ENCODE measurements at regions not wholly inside any gene's neighbourhood (a gene's known extent, or its start where the extent isn't known, plus 50 kb on each side); places are given as distances from the start of the nearest gene placed in this dataset.
"Not testable (repeated sequence)": the region's sequence is repeated elsewhere in the genome, so short reads cannot be mapped to it uniquely, and the experiment has no call there.

- no peak for ATAC-seq
- no peaks in the 10 kb centered on the region for H3K4me1 Mint-ChIP-seq
- DNase-seq (ENCODE audit: low spot score in 2 of 2): no peak
- H3K9me3 Mint-ChIP-seq: peaks cover 19% of the 10 kb centered on the region
- no peak overlapping the region for H3K27ac Mint-ChIP-seq
- H3K4me3 Mint-ChIP-seq: no peak overlapping the region
- H3K36me3 Mint-ChIP-seq: no peaks in the 10 kb centered on the region
These were observed 986.5 kb downstream of the TDRD15 start for GRCh38 chr2:22110244-22110651.

- Mint-ChIP-seq H3K36me3 (no peaks in the 10 kb centered on the region), H3K4me3 (no peak overlapping the region), H3K4me1 (no peaks in the 10 kb centered on the region), H3K9me3 (peaks cover 27% of the 10 kb centered on the region), H3K27ac (no peak overlapping the region)
- DNase-seq (ENCODE audit: low spot score in 2 of 2): no peak
- no peak for ATAC-seq
These were observed 1000.2 kb downstream of the TDRD15 start for GRCh38 chr2:22124003-22124402.

- Mint-ChIP-seq H3K4me3 (no peak overlapping the region), H3K36me3 (no peaks in the 10 kb centered on the region), H3K27ac (no peak overlapping the region), H3K9me3 (peaks cover 32% of the 10 kb centered on the region), H3K4me1 (no peaks in the 10 kb centered on the region)
- ATAC-seq (no peak), DNase-seq (ENCODE audit: low spot score in 2 of 2) (no peak)
These were observed 1002.3 kb downstream of the TDRD15 start for GRCh38 chr2:22126106-22126505.

- DNase-seq (ENCODE audit: low spot score in 2 of 2) (no peak), ATAC-seq (no peak)
- no peak overlapping the region for H3K27ac Mint-ChIP-seq
- no peaks in the 10 kb centered on the region for H3K36me3 Mint-ChIP-seq
- H3K4me1 Mint-ChIP-seq: no peaks in the 10 kb centered on the region
- H3K4me3 Mint-ChIP-seq: no peak overlapping the region
- peaks cover 31% of the 10 kb centered on the region for H3K9me3 Mint-ChIP-seq
These were observed 1003.2 kb downstream of the TDRD15 start for GRCh38 chr2:22126978-22127377.

- Mint-ChIP-seq H3K4me1 (no peaks in the 10 kb centered on the region), H3K9me3 (peaks cover 22% of the 10 kb centered on the region), H3K27ac (no peak overlapping the region), H3K4me3 (no peak overlapping the region), H3K36me3 (no peaks in the 10 kb centered on the region)
- ATAC-seq: no peak
- no peak for DNase-seq (ENCODE audit: low spot score in 2 of 2)
These were observed 1010.7 kb downstream of the TDRD15 start for GRCh38 chr2:22134421-22134820.

GRCh38 chr2:22136446-22136845, 1012.7 kb downstream of the TDRD15 start:
- no peak for ATAC-seq
- peaks cover 27% of the 10 kb centered on the region for H3K9me3 Mint-ChIP-seq
- DNase-seq (ENCODE audit: low spot score in 2 of 2): no peak
- no peak overlapping the region for H3K27ac Mint-ChIP-seq
- H3K4me3 Mint-ChIP-seq: no peak overlapping the region
- no peaks in the 10 kb centered on the region for H3K36me3 Mint-ChIP-seq
- H3K4me1 Mint-ChIP-seq: no peaks in the 10 kb centered on the region

GRCh38 chr2:22143840-22144239, 1020.1 kb downstream of the TDRD15 start:
- Mint-ChIP-seq H3K4me1 (no peaks in the 10 kb centered on the region), H3K27ac (no peak overlapping the region), H3K4me3 (no peak overlapping the region), H3K36me3 (no peaks in the 10 kb centered on the region), H3K9me3 (peaks cover 16% of the 10 kb centered on the region)
- DNase-seq (ENCODE audit: low spot score in 2 of 2): no peak
- no peak for ATAC-seq

GRCh38 chr2:22153931-22154613, 1030.3 kb downstream of the TDRD15 start:
- Mint-ChIP-seq H3K4me1 (no peaks in the 10 kb centered on the region), H3K9me3 (peaks cover 20% of the 10 kb centered on the region), H3K27ac (no peak overlapping the region), H3K36me3 (no peaks in the 10 kb centered on the region), H3K4me3 (no peak overlapping the region)
- DNase-seq (ENCODE audit: low spot score in 2 of 2): no peak
- ATAC-seq: no peak

GRCh38 chr2:22156661-22157060, 1032.9 kb downstream of the TDRD15 start:
- not testable (repeated sequence) for ATAC-seq; H3K4me3 Mint-ChIP-seq; H3K36me3 Mint-ChIP-seq; H3K27ac Mint-ChIP-seq; H3K4me1 Mint-ChIP-seq; DNase-seq (ENCODE audit: low spot score in 2 of 2)
- H3K9me3 Mint-ChIP-seq: peaks cover 16% of the 10 kb centered on the region

GRCh38 chr2:22167256-22167655, 1043.5 kb downstream of the TDRD15 start:
- no peak overlapping the region for H3K27ac Mint-ChIP-seq
- no peak overlapping the region for H3K4me3 Mint-ChIP-seq
- DNase-seq (ENCODE audit: low spot score in 2 of 2): no peak
- no peaks in the 10 kb centered on the region for H3K4me1 Mint-ChIP-seq
- H3K9me3 Mint-ChIP-seq: peaks cover 25% of the 10 kb centered on the region
- ATAC-seq: no peak
- H3K36me3 Mint-ChIP-seq: no peaks in the 10 kb centered on the region

- Mint-ChIP-seq H3K4me3 (no peak overlapping the region), H3K4me1 (no peaks in the 10 kb centered on the region), H3K27ac (no peak overlapping the region), H3K36me3 (no peaks in the 10 kb centered on the region), H3K9me3 (peaks cover 12% of the 10 kb centered on the region)
- no peak for ATAC-seq
- no peak for DNase-seq (ENCODE audit: low spot score in 2 of 2)
These were observed 1051.2 kb downstream of the TDRD15 start for GRCh38 chr2:22175003-22175402.

GRCh38 chr2:22185251-22185650, 1061.5 kb downstream of the TDRD15 start:
- ATAC-seq: no peak
- H3K36me3 Mint-ChIP-seq: no peaks in the 10 kb centered on the region

GRCh38 chr2:22186261-22186828, 1062.6 kb downstream of the TDRD15 start:
- not testable (repeated sequence) for DNase-seq (ENCODE audit: low spot score in 2 of 2); H3K36me3 Mint-ChIP-seq; H3K9me3 Mint-ChIP-seq; ATAC-seq; H3K4me3 Mint-ChIP-seq; H3K4me1 Mint-ChIP-seq; H3K27ac Mint-ChIP-seq

More at GRCh38 chr2:22185251-22185650, 1061.5 kb downstream of the TDRD15 start:
- H3K4me1 Mint-ChIP-seq: no peaks in the 10 kb centered on the region
- H3K9me3 Mint-ChIP-seq: peaks cover 10% of the 10 kb centered on the region
- no peak overlapping the region for H3K4me3 Mint-ChIP-seq
- no peak for DNase-seq (ENCODE audit: low spot score in 2 of 2)
- no peak overlapping the region for H3K27ac Mint-ChIP-seq

GRCh38 chr2:22189893-22190480, 1066.2 kb downstream of the TDRD15 start:
- ATAC-seq (no peak), DNase-seq (ENCODE audit: low spot score in 2 of 2) (no peak)
- Mint-ChIP-seq H3K36me3 (no peaks in the 10 kb centered on the region), H3K4me1 (no peaks in the 10 kb centered on the region), H3K4me3 (no peak overlapping the region), H3K9me3 (peaks cover 14% of the 10 kb centered on the region), H3K27ac (no peak overlapping the region)

- Mint-ChIP-seq H3K36me3 (no peaks in the 10 kb centered on the region), H3K4me1 (no peaks in the 10 kb centered on the region), H3K4me3 (no peak overlapping the region), H3K9me3 (peaks cover 18% of the 10 kb centered on the region), H3K27ac (no peak overlapping the region)
- ATAC-seq (no peak), DNase-seq (ENCODE audit: low spot score in 2 of 2) (no peak)
These were observed 1070.5 kb downstream of the TDRD15 start for GRCh38 chr2:22194218-22194617.

- H3K36me3 Mint-ChIP-seq: no peaks in the 10 kb centered on the region
- no peak overlapping the region for H3K4me3 Mint-ChIP-seq
- peaks cover 16% of the 10 kb centered on the region for H3K9me3 Mint-ChIP-seq
- DNase-seq (ENCODE audit: low spot score in 2 of 2) (no peak), ATAC-seq (no peak)
- no peak overlapping the region for H3K27ac Mint-ChIP-seq
- no peaks in the 10 kb centered on the region for H3K4me1 Mint-ChIP-seq
These were observed 1073.0 kb downstream of the TDRD15 start for GRCh38 chr2:22196806-22197205.
